ENCODE measurements at regions not wholly inside any gene's neighbourhood (a gene's known extent, or its start where the extent isn't known, plus 50 kb on each side); places are given as distances from the start of the nearest gene placed in this dataset.

DNA sequence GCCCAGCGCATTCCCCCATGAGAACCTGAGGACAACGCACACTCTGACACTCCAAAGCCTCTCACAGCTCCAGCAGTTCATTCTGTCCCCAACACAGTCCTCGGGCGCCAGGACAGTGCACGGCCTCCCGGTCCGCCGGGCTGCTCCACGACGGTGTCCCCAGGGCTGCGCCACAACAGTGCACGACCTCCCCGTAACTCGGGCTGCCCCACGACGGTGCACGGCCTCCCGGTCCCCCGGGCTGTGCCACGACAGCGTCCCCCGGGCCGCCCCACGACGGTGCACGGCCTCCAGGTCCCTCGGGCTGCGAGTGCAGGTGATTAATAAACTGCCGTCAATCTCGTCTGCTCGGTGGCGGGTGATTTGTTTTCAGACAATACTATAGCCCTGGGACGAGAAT lies 585.1 kb upstream of the FRG1 start:
- TF ChIP-seq EZH2phosphoT487 (IDR thresholded peaks at IDR 0.05; ENCODE audit: borderline replicate concordance, low read length) = no peak
- TF ChIP-seq, protein P1, sequence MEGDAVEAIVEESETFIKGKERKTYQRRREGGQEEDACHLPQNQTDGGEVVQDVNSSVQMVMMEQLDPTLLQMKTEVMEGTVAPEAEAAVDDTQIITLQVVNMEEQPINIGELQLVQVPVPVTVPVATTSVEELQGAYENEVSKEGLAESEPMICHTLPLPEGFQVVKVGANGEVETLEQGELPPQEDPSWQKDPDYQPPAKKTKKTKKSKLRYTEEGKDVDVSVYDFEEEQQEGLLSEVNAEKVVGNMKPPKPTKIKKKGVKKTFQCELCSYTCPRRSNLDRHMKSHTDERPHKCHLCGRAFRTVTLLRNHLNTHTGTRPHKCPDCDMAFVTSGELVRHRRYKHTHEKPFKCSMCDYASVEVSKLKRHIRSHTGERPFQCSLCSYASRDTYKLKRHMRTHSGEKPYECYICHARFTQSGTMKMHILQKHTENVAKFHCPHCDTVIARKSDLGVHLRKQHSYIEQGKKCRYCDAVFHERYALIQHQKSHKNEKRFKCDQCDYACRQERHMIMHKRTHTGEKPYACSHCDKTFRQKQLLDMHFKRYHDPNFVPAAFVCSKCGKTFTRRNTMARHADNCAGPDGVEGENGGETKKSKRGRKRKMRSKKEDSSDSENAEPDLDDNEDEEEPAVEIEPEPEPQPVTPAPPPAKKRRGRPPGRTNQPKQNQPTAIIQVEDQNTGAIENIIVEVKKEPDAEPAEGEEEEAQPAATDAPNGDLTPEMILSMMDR (IDR thresholded peaks at IDR 0.05; ENCODE audit: low read depth, low read length, poor library complexity, severe bottlenecking) = no peak
- Histone ChIP-seq H3F3A (ENCODE audit: control insufficient read depth, insufficient read depth) (no peaks in the 10 kb centered on the region), H3K36me3 (ENCODE audit: control insufficient read depth, low read length) (no peaks in the 10 kb centered on the region), H3K4me1 (ENCODE audit: control insufficient read depth, low read length) (no peaks in the 10 kb centered on the region), H3K4me3 (ENCODE audit: low read length) (no peak overlapping the region), H3K27me3 (ENCODE audit: control insufficient read depth, low read length) (no peaks in the 10 kb centered on the region), H3K9me2 (replicated peaks; ENCODE audit: control insufficient read depth, low read length) (no peaks in the 10 kb centered on the region), H3K4me2 (ENCODE audit: low read length) (no peak overlapping the region), H4K20me1 (ENCODE audit: control insufficient read depth, insufficient read depth, low read depth, low read length) (no peaks in the 10 kb centered on the region), H3K79me2 (ENCODE audit: control insufficient read depth, low read length) (no peaks in the 10 kb centered on the region), H3K27ac (ENCODE audit: low read depth, low read length) (no peak overlapping the region), H3K9me3 (ENCODE audit: control insufficient read depth, insufficient read depth, low read length) (no peaks in the 10 kb centered on the region; the same call in 1 of the 2 replicates)

DNA sequence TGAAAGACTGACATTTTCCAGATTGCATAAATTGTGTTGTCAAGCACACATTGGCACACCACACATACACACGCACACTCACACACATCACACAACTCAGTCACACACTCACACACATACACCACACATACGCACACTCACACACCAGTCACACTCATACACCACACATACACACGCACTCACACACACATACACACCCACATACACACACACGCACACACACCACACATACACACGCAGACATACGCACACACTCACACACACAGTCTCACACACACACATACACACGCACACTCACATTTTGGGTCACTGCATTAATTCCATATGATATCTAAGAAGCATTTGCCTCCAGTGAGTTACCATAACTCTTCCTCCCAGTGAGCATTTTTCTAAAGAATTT lies 578.3 kb upstream of the FRG1 start:
- Histone ChIP-seq H3K4me2 (ENCODE audit: low read length) (no peak overlapping the region), H3K27me3 (ENCODE audit: control insufficient read depth, low read length) (no peaks in the 10 kb centered on the region), H3K9me3 (ENCODE audit: control insufficient read depth, insufficient read depth, low read length) (no peaks in the 10 kb centered on the region), H3K27ac (ENCODE audit: low read depth, low read length) (no peak overlapping the region), H3K79me2 (ENCODE audit: control insufficient read depth, low read length) (no peaks in the 10 kb centered on the region), H3K4me3 (ENCODE audit: low read length) (no peak overlapping the region), H3K9me2 (replicated peaks; ENCODE audit: control insufficient read depth, low read length) (no peaks in the 10 kb centered on the region), H4K20me1 (ENCODE audit: control insufficient read depth, insufficient read depth, low read depth, low read length) (no peaks in the 10 kb centered on the region), H3F3A (ENCODE audit: control insufficient read depth, insufficient read depth) (no peaks in the 10 kb centered on the region), H3K36me3 (ENCODE audit: control insufficient read depth, low read length) (no peaks in the 10 kb centered on the region), H3K4me1 (ENCODE audit: control insufficient read depth, low read length) (no peaks in the 10 kb centered on the region)
- no peak for TF ChIP-seq EZH2phosphoT487 (IDR thresholded peaks at IDR 0.05; ENCODE audit: borderline replicate concordance, low read length)
- TF ChIP-seq, protein P1 (IDR thresholded peaks at IDR 0.05; ENCODE audit: low read depth, low read length, poor library complexity, severe bottlenecking) = no peak

DNA sequence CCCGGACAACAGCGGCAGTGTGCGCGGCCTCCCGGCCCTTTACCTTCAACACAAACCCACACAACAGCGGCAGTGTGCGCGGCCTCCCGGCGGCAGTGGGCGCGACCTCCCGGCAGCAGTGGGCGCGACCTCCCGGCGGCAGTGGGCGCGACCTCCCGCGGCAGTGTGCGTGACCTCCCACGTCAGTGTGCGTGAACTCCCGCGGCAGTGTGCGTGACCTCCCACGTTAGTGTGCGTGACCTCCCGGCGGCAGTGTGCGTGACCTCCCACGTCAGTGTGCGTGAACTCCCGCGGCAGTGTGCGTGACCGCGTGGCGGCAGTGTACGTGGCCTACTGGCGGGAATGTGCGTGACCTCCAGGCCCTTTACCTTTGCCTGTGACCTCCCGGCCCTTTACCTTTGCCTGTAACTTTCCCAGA lies 576.6 kb upstream of the FRG1 start:
- TF ChIP-seq, protein P1 (IDR thresholded peaks at IDR 0.05; ENCODE audit: low read depth, low read length, poor library complexity, severe bottlenecking) = no peak
- no peak for TF ChIP-seq EZH2phosphoT487 (IDR thresholded peaks at IDR 0.05; ENCODE audit: borderline replicate concordance, low read length)
- H3K27me3 ChIP-seq (ENCODE audit: control insufficient read depth, low read length) = no peaks in the 10 kb centered on the region
- H3K4me2 ChIP-seq (ENCODE audit: low read length) = no peak overlapping the region
- no peak overlapping the region for H3K27ac ChIP-seq (ENCODE audit: low read depth, low read length)
- H3F3A ChIP-seq (ENCODE audit: control insufficient read depth, insufficient read depth) = no peaks in the 10 kb centered on the region
- H3K9me3 ChIP-seq (ENCODE audit: control insufficient read depth, insufficient read depth, low read length) = no peaks in the 10 kb centered on the region
- no peaks in the 10 kb centered on the region for H3K4me1 ChIP-seq (ENCODE audit: control insufficient read depth, low read length)
- H3K9me2 ChIP-seq (replicated peaks; ENCODE audit: control insufficient read depth, low read length) = no peaks in the 10 kb centered on the region
- H3K36me3 ChIP-seq (ENCODE audit: control insufficient read depth, low read length) = no peaks in the 10 kb centered on the region
- no peaks in the 10 kb centered on the region for H4K20me1 ChIP-seq (ENCODE audit: control insufficient read depth, insufficient read depth, low read depth, low read length)
- no peaks in the 10 kb centered on the region for H3K79me2 ChIP-seq (ENCODE audit: control insufficient read depth, low read length)
- no peak overlapping the region for H3K4me3 ChIP-seq (ENCODE audit: low read length)

DNA sequence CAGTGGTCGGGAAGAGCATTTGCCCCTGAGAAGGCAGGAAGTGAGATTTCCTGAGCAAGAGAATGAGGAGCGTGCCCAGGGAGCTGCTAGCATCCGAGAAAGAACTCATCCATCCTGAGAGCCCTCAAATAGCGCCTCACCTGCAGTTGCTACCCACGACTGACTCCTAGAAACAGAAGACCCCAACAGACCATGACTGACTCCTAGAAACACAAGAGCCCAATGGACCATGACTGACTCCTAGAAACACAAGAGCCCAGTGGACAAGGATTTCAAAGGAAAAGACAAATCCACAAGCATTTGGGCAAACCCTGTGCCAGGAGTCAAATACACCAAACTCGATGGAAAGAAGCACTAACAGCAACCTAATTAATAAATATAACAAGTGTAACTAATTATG lies 575.2 kb upstream of the FRG1 start:
- H4K20me1 ChIP-seq (ENCODE audit: control insufficient read depth, insufficient read depth, low read depth, low read length) = no peaks in the 10 kb centered on the region
- H3K9me2 ChIP-seq (replicated peaks; ENCODE audit: control insufficient read depth, low read length) = no peaks in the 10 kb centered on the region
- H3K9me3 ChIP-seq (ENCODE audit: control insufficient read depth, insufficient read depth, low read length) = no peaks in the 10 kb centered on the region
- H3K4me2 ChIP-seq (ENCODE audit: low read length) = no peak overlapping the region
- TF ChIP-seq, protein P1 (IDR thresholded peaks at IDR 0.05; ENCODE audit: low read depth, low read length, poor library complexity, severe bottlenecking) = no peak
- TF ChIP-seq EZH2phosphoT487 (IDR thresholded peaks at IDR 0.05; ENCODE audit: borderline replicate concordance, low read length) = no peak
- H3K27ac ChIP-seq (ENCODE audit: low read depth, low read length) = no peak overlapping the region
- no peaks in the 10 kb centered on the region for H3K79me2 ChIP-seq (ENCODE audit: control insufficient read depth, low read length)
- H3K4me3 ChIP-seq (ENCODE audit: low read length) = no peak overlapping the region
- no peaks in the 10 kb centered on the region for H3F3A ChIP-seq (ENCODE audit: control insufficient read depth, insufficient read depth)
- no peaks in the 10 kb centered on the region for H3K27me3 ChIP-seq (ENCODE audit: control insufficient read depth, low read length)
- no peaks in the 10 kb centered on the region for H3K36me3 ChIP-seq (ENCODE audit: control insufficient read depth, low read length)
- H3K4me1 ChIP-seq (ENCODE audit: control insufficient read depth, low read length) = no peaks in the 10 kb centered on the region

Data from DOHH2 (cell line).